ENCODE measurements at regions not wholly inside any gene's neighbourhood (a gene's known extent, or its start where the extent isn't known, plus 50 kb on each side); places are given as distances from the start of the nearest gene placed in this dataset.

DNA sequence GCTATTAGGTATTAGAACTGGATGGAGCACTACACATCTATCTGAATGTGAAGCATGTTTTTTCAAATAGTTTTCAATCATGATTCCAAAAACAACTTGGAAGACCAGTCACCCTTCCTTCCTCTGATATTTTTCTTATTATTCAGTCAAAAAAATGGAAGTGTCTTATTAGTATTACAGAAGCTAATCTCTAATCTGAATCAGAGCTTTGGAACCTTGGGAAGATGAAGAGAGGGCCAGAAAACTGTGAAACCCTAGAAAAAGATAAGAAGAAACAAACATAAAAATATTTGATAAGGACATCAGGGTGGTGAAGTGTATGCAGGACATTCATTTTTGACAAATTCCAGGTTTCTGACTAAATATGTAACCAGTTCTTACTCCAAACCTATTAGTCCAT, 166.3 kb upstream of the PRSS16 start:
- Histone ChIP-seq H3K4me3 (ENCODE audit: low read depth in 2 of 2, low read length in 1 of 2) (no peak overlapping the region), H2AFZ (ENCODE audit: low read depth) (no peak overlapping the region), H3K79me2 (ENCODE audit: insufficient read depth) (no peaks in the 10 kb centered on the region), H3K36me3 (replicated peaks in 1 of 2; ENCODE audit: control insufficient read depth in 1 of 2, insufficient read depth in 2 of 2, low read length in 1 of 2) (no peaks in the 10 kb centered on the region), H3K4me1 (ENCODE audit: control insufficient read depth in 1 of 2, insufficient read depth in 2 of 2, low read depth in 1 of 2, low read length in 1 of 2) (peaks cover 0 to 2% of the 10 kb centered on the region in 2 experiments; a peak in 1 of 4 replicates), H3F3A (replicated peaks; ENCODE audit: insufficient read depth) (no peaks in the 10 kb centered on the region), H4K20me1 (ENCODE audit: insufficient read depth) (no peaks in the 10 kb centered on the region), H3K9me2 (no peaks in the 10 kb centered on the region), H3K27ac (ENCODE audit: low read depth in 2 of 2, low read length in 1 of 2) (no peak overlapping the region), H3K9ac (no peak overlapping the region), H3K4me2 (no peak overlapping the region), H3K27me3 (ENCODE audit: insufficient read depth) (no peaks in the 10 kb centered on the region), H3K9me3 (no peaks in the 10 kb centered on the region)
- DNase-seq, result no peak
- TF ChIP-seq TAF1 (IDR thresholded peaks at IDR 0.05; ENCODE audit: borderline replicate concordance, low read depth, low read length), result no peak
- TF ChIP-seq, protein P1, sequence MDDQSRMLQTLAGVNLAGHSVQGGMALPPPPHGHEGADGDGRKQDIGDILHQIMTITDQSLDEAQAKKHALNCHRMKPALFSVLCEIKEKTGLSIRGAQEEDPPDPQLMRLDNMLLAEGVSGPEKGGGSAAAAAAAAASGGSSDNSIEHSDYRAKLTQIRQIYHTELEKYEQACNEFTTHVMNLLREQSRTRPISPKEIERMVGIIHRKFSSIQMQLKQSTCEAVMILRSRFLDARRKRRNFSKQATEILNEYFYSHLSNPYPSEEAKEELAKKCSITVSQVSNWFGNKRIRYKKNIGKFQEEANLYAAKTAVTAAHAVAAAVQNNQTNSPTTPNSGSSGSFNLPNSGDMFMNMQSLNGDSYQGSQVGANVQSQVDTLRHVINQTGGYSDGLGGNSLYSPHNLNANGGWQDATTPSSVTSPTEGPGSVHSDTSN (IDR thresholded peaks at IDR 0.05), result no peak
- no peak for TF ChIP-seq RXRA (IDR thresholded peaks at IDR 0.05; ENCODE audit: borderline replicate concordance, low read depth)
- no peak for TF ChIP-seq SMC3 (IDR thresholded peaks at IDR 0.05; ENCODE audit: low read depth, low read length)
- TF ChIP-seq SIN3A (IDR thresholded peaks at IDR 0.05; ENCODE audit: borderline replicate concordance, low read depth, low read length), result no peak
- ChIA-PET CTCF (interaction anchor here (1.2 to 1.3 kb wide), 2 partner anchors 473 to 485 kb away, joined by 4 to 6 read pairs; partner anchors contain the start of gene ABT1), POLR2A (no interaction called here)

DNA sequence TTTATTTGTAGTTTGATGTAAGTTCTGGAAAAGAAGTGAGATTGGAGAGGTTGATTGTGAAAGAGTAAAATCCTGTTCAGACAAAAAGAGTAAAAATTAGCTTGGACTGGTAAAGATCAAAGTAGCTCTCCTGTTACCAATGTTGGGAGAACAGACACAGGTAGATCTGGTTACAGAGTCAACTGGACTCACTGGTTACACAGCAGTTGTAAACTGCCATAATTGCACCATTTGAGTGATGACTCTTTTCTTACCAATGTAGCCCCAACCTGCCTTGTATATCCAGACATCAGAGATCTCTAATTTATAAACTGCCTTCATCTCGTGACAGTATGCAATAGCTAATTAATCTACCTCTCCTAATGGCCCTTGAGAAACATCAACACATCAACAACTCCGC, 165.6 kb upstream of the PRSS16 start:
- H3K4me2 ChIP-seq, result no peak overlapping the region
- TF ChIP-seq EP300 (IDR thresholded peaks at IDR 0.05; ENCODE audit: borderline replicate concordance in 1 of 2, low read depth in 1 of 2, low read length in 1 of 2) (no peak), NFIC (IDR thresholded peaks at IDR 0.05; ENCODE audit: borderline replicate concordance) (no peak), YY1 (IDR thresholded peaks at IDR 0.05; ENCODE audit: low read depth) (no peak), CHD2 (IDR thresholded peaks at IDR 0.05; ENCODE audit: low read length, partially characterized antibody) (no peak)
- TF ChIP-seq, protein P2, sequence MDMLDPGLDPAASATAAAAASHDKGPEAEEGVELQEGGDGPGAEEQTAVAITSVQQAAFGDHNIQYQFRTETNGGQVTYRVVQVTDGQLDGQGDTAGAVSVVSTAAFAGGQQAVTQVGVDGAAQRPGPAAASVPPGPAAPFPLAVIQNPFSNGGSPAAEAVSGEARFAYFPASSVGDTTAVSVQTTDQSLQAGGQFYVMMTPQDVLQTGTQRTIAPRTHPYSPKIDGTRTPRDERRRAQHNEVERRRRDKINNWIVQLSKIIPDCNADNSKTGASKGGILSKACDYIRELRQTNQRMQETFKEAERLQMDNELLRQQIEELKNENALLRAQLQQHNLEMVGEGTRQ (IDR thresholded peaks at IDR 0.05; ENCODE audit: borderline replicate concordance, low read depth, low read length), result no peak
- peaks cover 0 to 2% of the 10 kb centered on the region in 2 experiments; a peak in 1 of 4 replicates for H3K4me1 ChIP-seq (ENCODE audit: control insufficient read depth in 1 of 2, insufficient read depth in 2 of 2, low read depth in 1 of 2, low read length in 1 of 2)
- no peaks in the 10 kb centered on the region for H3K36me3 ChIP-seq (replicated peaks in 1 of 2; ENCODE audit: control insufficient read depth in 1 of 2, insufficient read depth in 2 of 2, low read length in 1 of 2)
- no peaks in the 10 kb centered on the region for H3K9me2 ChIP-seq
- POLR2A ChIA-PET, result no interaction called here
- no peaks in the 10 kb centered on the region for H3K79me2 ChIP-seq (ENCODE audit: insufficient read depth)
- H3K9ac ChIP-seq, result no peak overlapping the region
- DNase-seq, result no peak
- CTCF ChIA-PET, result interaction anchor here (1.2 kb wide), 1 partner anchor 486 kb away, joined by 4 read pairs; the partner anchor contains the start of gene ABT1
- H2AFZ ChIP-seq (ENCODE audit: low read depth), result no peak overlapping the region
- no peaks in the 10 kb centered on the region for H3K27me3 ChIP-seq (ENCODE audit: insufficient read depth)
- WGBS (ENCODE audit: low lambda C conversion rate), result 13% methylated on average over 2 of the region's 2 CpGs
- H3K4me3 ChIP-seq (ENCODE audit: low read depth in 2 of 2, low read length in 1 of 2), result no peak overlapping the region
- H3K27ac ChIP-seq (ENCODE audit: low read depth in 2 of 2, low read length in 1 of 2), result no peak overlapping the region
- no peaks in the 10 kb centered on the region for H4K20me1 ChIP-seq (ENCODE audit: insufficient read depth)
- no peaks in the 10 kb centered on the region for H3F3A ChIP-seq (replicated peaks; ENCODE audit: insufficient read depth)
- H3K9me3 ChIP-seq, result no peaks in the 10 kb centered on the region

DNA sequence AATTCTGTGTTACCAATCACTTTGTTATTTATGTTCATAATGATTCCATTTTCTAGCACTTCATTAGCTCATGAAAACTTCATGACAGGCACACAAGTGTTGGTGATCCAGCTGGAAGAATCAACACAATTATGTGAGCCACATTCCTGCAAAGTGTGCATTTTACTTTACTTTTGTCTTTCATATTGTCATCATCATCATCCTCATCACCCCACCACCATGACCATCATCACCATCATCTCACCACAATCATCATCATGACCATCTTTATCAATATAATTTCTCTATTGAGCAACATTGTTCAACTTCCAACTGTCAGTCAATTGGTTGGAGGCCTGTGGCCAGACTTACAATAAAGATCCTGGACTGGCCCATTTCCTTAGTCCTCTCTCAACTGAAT, 159.4 kb upstream of the PRSS16 start:
- DNase-seq, result no peak
- Histone ChIP-seq H2AFZ (ENCODE audit: low read depth) (no peak overlapping the region), H3F3A (replicated peaks; ENCODE audit: insufficient read depth) (peaks cover 8% of the 10 kb centered on the region), H3K36me3 (replicated peaks in 1 of 2; ENCODE audit: control insufficient read depth in 1 of 2, insufficient read depth in 2 of 2, low read length in 1 of 2) (no peaks in the 10 kb centered on the region), H3K4me1 (ENCODE audit: control insufficient read depth in 1 of 2, insufficient read depth in 2 of 2, low read depth in 1 of 2, low read length in 1 of 2) (peaks cover 4 to 5% of the 10 kb centered on the region in 2 experiments; a peak in 3 of 4 replicates), H3K4me3 (ENCODE audit: low read depth in 2 of 2, low read length in 1 of 2) (no peak overlapping the region), H3K9me3 (no peaks in the 10 kb centered on the region), H3K79me2 (ENCODE audit: insufficient read depth) (no peaks in the 10 kb centered on the region), H3K9me2 (no peaks in the 10 kb centered on the region), H4K20me1 (ENCODE audit: insufficient read depth) (no peaks in the 10 kb centered on the region), H3K4me2 (no peak overlapping the region), H3K27ac (ENCODE audit: low read depth in 2 of 2, low read length in 1 of 2) (no peak overlapping the region), H3K9ac (no peak overlapping the region), H3K27me3 (ENCODE audit: insufficient read depth) (no peaks in the 10 kb centered on the region)
- CTCF ChIA-PET, result interaction anchor here (2.4 kb wide), 1 partner anchor 9 kb away, joined by 9 read pairs; no protein-coding TSS in a partner anchor
- POLR2A ChIA-PET, result no interaction called here
- TF ChIP-seq MEF2A (IDR thresholded peaks at IDR 0.05; ENCODE audit: borderline replicate concordance, low read depth), result no peak
- no peak for TF ChIP-seq EZH2phosphoT487 (IDR thresholded peaks at IDR 0.05; ENCODE audit: borderline replicate concordance, low read depth)
- no peak for TF ChIP-seq SMC3 (IDR thresholded peaks at IDR 0.05; ENCODE audit: low read depth, low read length)
- no peak for TF ChIP-seq RCOR1 (IDR thresholded peaks at IDR 0.05; ENCODE audit: low read length)
